Activated naive CD4-positive, alpha-beta T cell treated with anti-CD3 and anti-CD28 coated beads for 36 hours (primary cell): ENCODE measurements at regions not wholly inside any gene's neighbourhood (a gene's known extent, or its start where the extent isn't known, plus 50 kb on each side); places are given as distances from the start of the nearest gene placed in this dataset.

ENCODE experiments used
- CTCF ChIA-PET: fragments of 350-600 bp; sonication (Branson Sonifier 250); formaldehyde crosslinking; loops from one replicate; lab custom pipeline; 2021; ENCODE audit warnings: antibody characterized with exemption; lab: Charles Lee
- DNase-seq: peaks from one replicate; pipeline ENCODE4 v3.0.0-alpha.2; 2020
- H3K27ac Mint-ChIP-seq: one replicate; pipeline ENCODE4 v1.8.0; 2021; ENCODE audit warnings: mild to moderate bottlenecking, mixed read lengths
- H3K27me3 Mint-ChIP-seq: one replicate; pipeline ENCODE4 v1.8.0; 2021; ENCODE audit warnings: low read depth, mixed read lengths
- H3K36me3 Mint-ChIP-seq: one replicate; pipeline ENCODE4 v1.8.0; 2021; ENCODE audit warnings: low read depth, mixed read lengths
- H3K4me1 Mint-ChIP-seq: one replicate; pipeline ENCODE4 v1.8.0; 2021; ENCODE audit warnings: low read depth, mixed read lengths
- H3K4me3 Mint-ChIP-seq: one replicate; pipeline ENCODE4 v1.8.0; 2021; ENCODE audit warnings: mild to moderate bottlenecking, moderate library complexity, mixed read lengths
- H3K9me3 Mint-ChIP-seq: one replicate; pipeline ENCODE4 v1.8.0; 2021; ENCODE audit warnings: mixed read lengths
- intact Hi-C: fragments of 100-400 bp; cut with micrococcal nuclease; formaldehyde crosslinking; loops from one replicate; pipeline ENCODE4 v1.15.1; 2023

- no peak for DNase-seq
- no peaks in the 10 kb centered on the region for H3K9me3 Mint-ChIP-seq
- H3K36me3 Mint-ChIP-seq = no peaks in the 10 kb centered on the region
- H3K27ac Mint-ChIP-seq = no peak overlapping the region
- peaks cover 17% of the 10 kb centered on the region for H3K4me1 Mint-ChIP-seq
- CTCF ChIA-PET = interaction anchor here (0.6 to 5.2 kb wide), 7 partner anchors 12 to 498 kb away, joined by 3 to 36 read pairs (median 5); no protein-coding TSS in a partner anchor
- no peak overlapping the region for H3K4me3 Mint-ChIP-seq
- intact Hi-C loops = no loop called here
- H3K27me3 Mint-ChIP-seq = no peaks in the 10 kb centered on the region
Observed at GRCh38 chr4:153146031-153146430, 58.2 kb upstream of the TRIM2 start.

- intact Hi-C loops = no loop called here
- no peaks in the 10 kb centered on the region for H3K27me3 Mint-ChIP-seq
- H3K36me3 Mint-ChIP-seq = no peaks in the 10 kb centered on the region
- CTCF ChIA-PET = interaction anchor here (0.6 to 5.2 kb wide), 6 partner anchors 11 to 506 kb away, joined by 3 to 36 read pairs (median 4); no protein-coding TSS in a partner anchor
- H3K9me3 Mint-ChIP-seq = no peaks in the 10 kb centered on the region
- no peak for DNase-seq
- no peak overlapping the region for H3K27ac Mint-ChIP-seq
- H3K4me3 Mint-ChIP-seq = no peak overlapping the region
- peaks cover 26% of the 10 kb centered on the region for H3K4me1 Mint-ChIP-seq
Observed at GRCh38 chr4:153146961-153147360, 57.3 kb upstream of the TRIM2 start.

GRCh38 chr4:153148791-153149190, 55.5 kb upstream of the TRIM2 start:
- no peak overlapping the region for H3K4me3 Mint-ChIP-seq
- H3K27me3 Mint-ChIP-seq = no peaks in the 10 kb centered on the region
- H3K27ac Mint-ChIP-seq = no peak overlapping the region
- no peak for DNase-seq
- intact Hi-C loops = no loop called here
- CTCF ChIA-PET = interaction anchor here (5.2 kb wide), 1 partner anchor 9 kb away, joined by 36 read pairs; no protein-coding TSS in a partner anchor
- H3K36me3 Mint-ChIP-seq = no peaks in the 10 kb centered on the region
- peaks cover 30% of the 10 kb centered on the region for H3K4me1 Mint-ChIP-seq
- no peaks in the 10 kb centered on the region for H3K9me3 Mint-ChIP-seq

- Mint-ChIP-seq H3K4me1 (peaks cover 47% of the 10 kb centered on the region), H3K9me3 (no peaks in the 10 kb centered on the region), H3K36me3 (no peaks in the 10 kb centered on the region), H3K27ac (no peak overlapping the region), H3K27me3 (no peaks in the 10 kb centered on the region), H3K4me3 (peak overlapping the region; percentile 40)
- DNase-seq = peak; percentile 84
- CTCF ChIA-PET = interaction anchor here (0.6 to 2.0 kb wide), 4 partner anchors 9 to 227 kb away, joined by 3 to 9 read pairs (median 4); no protein-coding TSS in a partner anchor
- intact Hi-C loops = loop anchor here (2.0 to 5.0 kb wide), 4 partner anchors 55 to 336 kb away; no protein-coding TSS in a partner anchor
Observed at GRCh38 chr4:153151535-153152455, 52.4 kb upstream of the TRIM2 start.

- H3K4me1 Mint-ChIP-seq = peaks cover 55% of the 10 kb centered on the region
- no peaks in the 10 kb centered on the region for H3K9me3 Mint-ChIP-seq
- H3K36me3 Mint-ChIP-seq = no peaks in the 10 kb centered on the region
- CTCF ChIA-PET = interaction anchor here (0.6 to 2.0 kb wide), 4 partner anchors 10 to 228 kb away, joined by 3 to 9 read pairs (median 4); no protein-coding TSS in a partner anchor
- peak overlapping the region; percentile 80 for H3K4me3 Mint-ChIP-seq
- intact Hi-C loops = loop anchor here (1.0 to 5.0 kb wide), 9 partner anchors 37 to 616 kb away; partner anchors contain the start of gene FBXW7
- no peaks in the 10 kb centered on the region for H3K27me3 Mint-ChIP-seq
- peak; percentile 93 for DNase-seq
- peak overlapping the region; percentile 86 for H3K27ac Mint-ChIP-seq
Observed at GRCh38 chr4:153152501-153153338, 51.5 kb upstream of the TRIM2 start.

- Mint-ChIP-seq H3K27ac (peak overlapping the region; percentile 86), H3K9me3 (no peaks in the 10 kb centered on the region), H3K4me3 (peak overlapping the region; percentile 80), H3K4me1 (peaks cover 58% of the 10 kb centered on the region), H3K27me3 (no peaks in the 10 kb centered on the region), H3K36me3 (no peaks in the 10 kb centered on the region)
- peak; percentile 91 for DNase-seq
- CTCF ChIA-PET = interaction anchor here (1.3 kb wide), 1 partner anchor 11 kb away, joined by 9 read pairs; no protein-coding TSS in a partner anchor
- intact Hi-C loops = loop anchor here (1.0 to 5.0 kb wide), 9 partner anchors 38 to 617 kb away; partner anchors contain the start of gene FBXW7
Observed at GRCh38 chr4:153153339-153153871, 50.8 kb upstream of the TRIM2 start.

- peak; percentile 48 for DNase-seq
- Mint-ChIP-seq H3K4me3 (peak overlapping the region; percentile 80), H3K9me3 (no peaks in the 10 kb centered on the region), H3K4me1 (peaks cover 66% of the 10 kb centered on the region), H3K36me3 (no peaks in the 10 kb centered on the region), H3K27me3 (no peaks in the 10 kb centered on the region), H3K27ac (peak overlapping the region; percentile 86)
- intact Hi-C loops = loop anchor here (5.0 kb wide), 1 partner anchor 333 kb away; no protein-coding TSS in a partner anchor
- CTCF ChIA-PET = interaction anchor here (1.1 kb wide), 1 partner anchor 71 kb away, joined by 3 read pairs; no protein-coding TSS in a partner anchor
Observed at GRCh38 chr4:153154007-153154975, 50.0 kb upstream of the TRIM2 start.
